ENCODE measurements at regions not wholly inside any gene's neighbourhood (a gene's known extent, or its start where the extent isn't known, plus 50 kb on each side); places are given as distances from the start of the nearest gene placed in this dataset.

GRCh38 chr1:60431593-60431992 is 358.0 kb upstream of the C1orf87 start:
- Histone ChIP-seq H3K4me3 (no peak overlapping the region), H3K27me3 (no peaks in the 10 kb centered on the region), H3K27ac (no peak overlapping the region), H3K4me2 (no peak overlapping the region), H3K9ac (no peak overlapping the region), H4K20me1 (no peaks in the 10 kb centered on the region), H3K4me1 (no peaks in the 10 kb centered on the region), H3K9me3 (replicated peaks in 1 of 11) (peaks cover 17 to 33% (median 28%) of the 10 kb centered on the region in 11 experiments), H3K36me3 (no peaks in the 10 kb centered on the region)
- TF ChIP-seq Cebpa-rat (IDR thresholded peaks at IDR 0.05) = no peak

GRCh38 chr1:60430375-60430774 is 356.8 kb upstream of the C1orf87 start:
- no peaks in the 10 kb centered on the region for H4K20me1 ChIP-seq
- H3K27ac ChIP-seq = no peak overlapping the region
- H3K4me1 ChIP-seq = no peaks in the 10 kb centered on the region
- no peak for TF ChIP-seq Cebpa-rat (IDR thresholded peaks at IDR 0.05)
- H3K27me3 ChIP-seq = no peaks in the 10 kb centered on the region
- H3K9ac ChIP-seq = no peak overlapping the region
- no peaks in the 10 kb centered on the region for H3K36me3 ChIP-seq
- H3K4me3 ChIP-seq = no peak overlapping the region
- H3K4me2 ChIP-seq = no peak overlapping the region
- H3K9me3 ChIP-seq (replicated peaks in 1 of 11) = peaks cover 17 to 32% (median 28%) of the 10 kb centered on the region in 11 experiments

- TF ChIP-seq Cebpa-rat (IDR thresholded peaks at IDR 0.05) = no peak
These were observed 354.6 kb upstream of the C1orf87 start for GRCh38 chr1:60428127-60428526.

GRCh38 chr1:60427701-60428100 is 354.1 kb upstream of the C1orf87 start:
- Histone ChIP-seq H3K9me3 (replicated peaks in 1 of 11) (peaks cover 0 to 12% (median 3%) of the 10 kb centered on the region in 11 experiments; a peak in 9 of 22 replicates), H4K20me1 (no peaks in the 10 kb centered on the region), H3K9ac (no peak overlapping the region), H3K27me3 (no peaks in the 10 kb centered on the region), H3K4me1 (no peaks in the 10 kb centered on the region), H3K4me3 (no peak overlapping the region), H3K27ac (no peak overlapping the region), H3K36me3 (no peaks in the 10 kb centered on the region), H3K4me2 (no peak overlapping the region)
- no peak for TF ChIP-seq Cebpa-rat (IDR thresholded peaks at IDR 0.05)

More at GRCh38 chr1:60428127-60428526, 354.6 kb upstream of the C1orf87 start:
- Histone ChIP-seq H3K27ac (no peak overlapping the region), H3K9me3 (replicated peaks in 1 of 11) (peaks cover 0 to 16% (median 7%) of the 10 kb centered on the region in 11 experiments; a peak in 13 of 22 replicates), H3K27me3 (no peaks in the 10 kb centered on the region), H3K4me3 (no peak overlapping the region), H3K4me1 (no peaks in the 10 kb centered on the region), H3K9ac (no peak overlapping the region), H4K20me1 (no peaks in the 10 kb centered on the region), H3K36me3 (no peaks in the 10 kb centered on the region), H3K4me2 (no peak overlapping the region)

- Histone ChIP-seq H3K27me3 (no peaks in the 10 kb centered on the region), H4K20me1 (no peaks in the 10 kb centered on the region), H3K36me3 (no peaks in the 10 kb centered on the region), H3K9ac (no peak overlapping the region), H3K9me3 (replicated peaks in 1 of 11) (peaks cover 0 to 7% (median 0%) of the 10 kb centered on the region in 11 experiments; a peak in 5 of 22 replicates), H3K4me1 (no peaks in the 10 kb centered on the region), H3K27ac (no peak overlapping the region), H3K4me2 (no peak overlapping the region), H3K4me3 (no peak overlapping the region)
- no peak for TF ChIP-seq Cebpa-rat (IDR thresholded peaks at IDR 0.05)
These were observed 353.6 kb upstream of the C1orf87 start for GRCh38 chr1:60427194-60427593.

- H3K4me3 ChIP-seq = no peak overlapping the region
- H3K36me3 ChIP-seq = no peaks in the 10 kb centered on the region
- H3K9me3 ChIP-seq (replicated peaks in 1 of 11) = peaks cover 0 to 12% (median 5%) of the 10 kb centered on the region in 11 experiments; a peak in 11 of 22 replicates
- no peaks in the 10 kb centered on the region for H3K4me1 ChIP-seq
- H3K27me3 ChIP-seq = no peaks in the 10 kb centered on the region
- no peak overlapping the region for H3K27ac ChIP-seq
- no peak overlapping the region for H3K9ac ChIP-seq
- no peak for TF ChIP-seq Cebpa-rat (IDR thresholded peaks at IDR 0.05)
- H4K20me1 ChIP-seq = no peaks in the 10 kb centered on the region
- no peak overlapping the region for H3K4me2 ChIP-seq
These were observed 352.0 kb upstream of the C1orf87 start for GRCh38 chr1:60425528-60425927.

GRCh38 chr1:60423146-60423780 is 349.7 kb upstream of the C1orf87 start:
- no peak for TF ChIP-seq Cebpa-rat (IDR thresholded peaks at IDR 0.05)
- no peaks in the 10 kb centered on the region for H3K27me3 ChIP-seq

GRCh38 chr1:60421965-60422364 is 348.4 kb upstream of the C1orf87 start:
- H3K9me3 ChIP-seq (replicated peaks in 1 of 11) = peaks cover 0 to 12% (median 5%) of the 10 kb centered on the region in 11 experiments; a peak in 11 of 22 replicates
- TF ChIP-seq Cebpa-rat (IDR thresholded peaks at IDR 0.05) = no peak
- no peak overlapping the region for H3K27ac ChIP-seq
- no peaks in the 10 kb centered on the region for H4K20me1 ChIP-seq
- H3K4me3 ChIP-seq = no peak overlapping the region
- no peaks in the 10 kb centered on the region for H3K4me1 ChIP-seq
- no peak overlapping the region for H3K4me2 ChIP-seq
- no peaks in the 10 kb centered on the region for H3K36me3 ChIP-seq
- no peak overlapping the region for H3K9ac ChIP-seq
- no peaks in the 10 kb centered on the region for H3K27me3 ChIP-seq

More at GRCh38 chr1:60423146-60423780, 349.7 kb upstream of the C1orf87 start:
- no peaks in the 10 kb centered on the region for H3K36me3 ChIP-seq
- no peaks in the 10 kb centered on the region for H3K4me1 ChIP-seq
- H3K4me2 ChIP-seq = no peak overlapping the region
- H3K9me3 ChIP-seq (replicated peaks in 1 of 11) = peaks cover 0 to 12% (median 5%) of the 10 kb centered on the region in 11 experiments; a peak in 11 of 22 replicates
- no peaks in the 10 kb centered on the region for H4K20me1 ChIP-seq
- no peak overlapping the region for H3K27ac ChIP-seq
- H3K4me3 ChIP-seq = no peak overlapping the region
- no peak overlapping the region for H3K9ac ChIP-seq

- Histone ChIP-seq H3K27ac (no peak overlapping the region), H3K36me3 (no peaks in the 10 kb centered on the region), H4K20me1 (no peaks in the 10 kb centered on the region), H3K4me3 (no peak overlapping the region), H3K27me3 (no peaks in the 10 kb centered on the region), H3K4me2 (no peak overlapping the region), H3K4me1 (no peaks in the 10 kb centered on the region), H3K9me3 (replicated peaks in 1 of 11) (peaks cover 0 to 10% (median 5%) of the 10 kb centered on the region in 11 experiments; a peak in 9 of 22 replicates), H3K9ac (no peak overlapping the region)
- no peak for TF ChIP-seq Cebpa-rat (IDR thresholded peaks at IDR 0.05)
These were observed 345.5 kb upstream of the C1orf87 start for GRCh38 chr1:60419023-60419422.

GRCh38 chr1:60415696-60416095 is 342.1 kb upstream of the C1orf87 start:
- Histone ChIP-seq H3K27ac (no peak overlapping the region), H3K9me3 (replicated peaks in 1 of 11) (no peaks in the 10 kb centered on the region), H3K27me3 (no peaks in the 10 kb centered on the region), H3K9ac (no peak overlapping the region), H3K4me1 (no peaks in the 10 kb centered on the region), H3K4me2 (no peak overlapping the region), H3K4me3 (no peak overlapping the region), H3K36me3 (no peaks in the 10 kb centered on the region), H4K20me1 (no peaks in the 10 kb centered on the region)
- no peak for TF ChIP-seq Cebpa-rat (IDR thresholded peaks at IDR 0.05)
